Fibroblast of skin of back (primary cell): ENCODE measurements at regions not wholly inside any gene's neighbourhood (a gene's known extent, or its start where the extent isn't known, plus 50 kb on each side); places are given as distances from the start of the nearest gene placed in this dataset.

ENCODE experiments used
- DNase-seq: peaks from one replicate; pipeline ENCODE4 v3.0.0-alpha.2; 2013

- peak; percentile 27 for DNase-seq
These were observed 359.6 kb upstream of the MEOX2 start for GRCh38 chr7:16046041-16046440.

- DNase-seq: no peak
These were observed 358.8 kb upstream of the MEOX2 start for GRCh38 chr7:16045296-16045695.

- DNase-seq: no peak
These were observed 358.2 kb upstream of the MEOX2 start for GRCh38 chr7:16044645-16045044.

GRCh38 chr7:16040346-16040745 is 353.9 kb upstream of the MEOX2 start:
- no peak for DNase-seq

- DNase-seq: no peak
These were observed 352.4 kb upstream of the MEOX2 start for GRCh38 chr7:16038906-16039305.

GRCh38 chr7:16035392-16035791 is 348.9 kb upstream of the MEOX2 start:
- no peak for DNase-seq

- DNase-seq: no peak
These were observed 348.4 kb upstream of the MEOX2 start for GRCh38 chr7:16034866-16035265.

GRCh38 chr7:16034353-16034752 is 347.9 kb upstream of the MEOX2 start:
- peak; percentile 72 for DNase-seq

GRCh38 chr7:16033233-16033632 is 346.8 kb upstream of the MEOX2 start:
- DNase-seq: no peak

GRCh38 chr7:16028636-16029035 is 342.2 kb upstream of the MEOX2 start:
- DNase-seq: no peak

GRCh38 chr7:16028103-16028502 is 341.6 kb upstream of the MEOX2 start:
- peak; percentile 84 for DNase-seq

- no peak for DNase-seq
These were observed 340.9 kb upstream of the MEOX2 start for GRCh38 chr7:16027396-16027795.

- DNase-seq: peak; percentile 70
These were observed 340.0 kb upstream of the MEOX2 start for GRCh38 chr7:16026253-16027020.

GRCh38 chr7:16025696-16026095 is 339.2 kb upstream of the MEOX2 start:
- no peak for DNase-seq

GRCh38 chr7:16023503-16023902 is 337.0 kb upstream of the MEOX2 start:
- no peak for DNase-seq

- DNase-seq: no peak
These were observed 336.6 kb upstream of the MEOX2 start for GRCh38 chr7:16023046-16023445.

GRCh38 chr7:16021851-16022250 is 335.4 kb upstream of the MEOX2 start:
- DNase-seq: no peak

GRCh38 chr7:16015981-16016380 is 329.5 kb upstream of the MEOX2 start:
- peak; percentile 10 for DNase-seq

GRCh38 chr7:16014031-16014430 is 327.5 kb upstream of the MEOX2 start:
- peak; percentile 60 for DNase-seq

GRCh38 chr7:16007911-16008310 is 321.4 kb upstream of the MEOX2 start:
- peak; percentile 6 for DNase-seq

GRCh38 chr7:16004702-16005101 is 318.2 kb upstream of the MEOX2 start:
- no peak for DNase-seq

GRCh38 chr7:16001477-16001876 is 315.0 kb upstream of the MEOX2 start:
- no peak for DNase-seq

GRCh38 chr7:15998617-15999016 is 312.1 kb upstream of the MEOX2 start:
- no peak for DNase-seq

GRCh38 chr7:15995027-15995426 is 308.5 kb upstream of the MEOX2 start:
- DNase-seq: no peak

- DNase-seq: no peak
These were observed 302.7 kb upstream of the MEOX2 start for GRCh38 chr7:15989194-15989593.
